ENCODE measurements at regions not wholly inside any gene's neighbourhood (a gene's known extent, or its start where the extent isn't known, plus 50 kb on each side); places are given as distances from the start of the nearest gene placed in this dataset.

GRCh38 chr3:103662591-103662990, 1227.8 kb downstream of the ZPLD1 start:
- TF ChIP-seq GATA3 (IDR thresholded peaks at IDR 0.05; ENCODE audit: low read depth, low read length) (no peak), GATA2 (IDR thresholded peaks at IDR 0.05; ENCODE audit: low read depth, low read length) (no peak)
